Endothelial cell of umbilical vein (primary cell): ENCODE measurements at regions not wholly inside any gene's neighbourhood (a gene's known extent, or its start where the extent isn't known, plus 50 kb on each side); places are given as distances from the start of the nearest gene placed in this dataset.

Experiments
- BruUV-seq: library from RNA; stranded (reverse); fragments of 400-500 nt; replicated peaks from 2 replicates; lab custom pipeline; 2021; lab: Mats Ljungman, UMichigan
- CTCF ChIA-PET: fragments of 300-600, 350-600 bp; sonication (Branson Sonifier 250); formaldehyde crosslinking; loops from one replicate; lab custom pipeline; 2021; ENCODE audit warnings: antibody characterized with exemption, inconsistent platforms; lab: Charles Lee
- POLR2A ChIA-PET: fragments of 300-600, 350-600 bp; sonication (Branson Sonifier 250); formaldehyde crosslinking; loops from one replicate; lab custom pipeline; 2021; ENCODE audit warnings: antibody characterized with exemption, inconsistent platforms; lab: Charles Lee
- DNase-seq: peaks from one replicate; pipeline ENCODE4 v3.0.0-alpha.2; 2011; ENCODE audit warnings: low read depth, low spot score
- FAIRE-seq: peaks from 2 replicates; lab custom pipeline; 2011; peaks lifted over from hg19 to GRCh38; lab: Jason Lieb, UNC
- H2AFZ ChIP-seq: 2 replicates; pipeline ENCODE4 v1.6.0; 2012; ENCODE audit warnings: low read depth, low read length, control low read depth, inconsistent platforms
- H3K27ac ChIP-seq: 2 replicates; pipeline ENCODE4 v1.5.1; 2011; ENCODE audit warnings: low read depth, mild to moderate bottlenecking, control low read depth, low read length, moderate library complexity; ENCODE audit not compliant: insufficient read depth
- H3K27me3 ChIP-seq, 2 experiments: 2 replicates each; pipeline versions ENCODE4 v1.6.0 to v1.6.1; 2011; ENCODE audit warnings: low read length in 2 of 2, mixed read lengths in 1 of 2; ENCODE audit not compliant: control insufficient read depth in 2 of 2, insufficient read depth in 2 of 2
- H3K36me3 ChIP-seq, 2 experiments: 2 replicates in 1 of 2; 3 replicates in 1 of 2; pipeline ENCODE4 v1.5.1; 2011; ENCODE audit warnings: low read length in 2 of 2, mild to moderate bottlenecking in 1 of 2, moderate library complexity in 1 of 2; ENCODE audit not compliant: control insufficient read depth in 2 of 2, insufficient read depth in 2 of 2; ENCODE audit errors: extremely low read depth in 1 of 2
- H3K4me1 ChIP-seq: 3 replicates; pipeline ENCODE4 v1.5.1; 2011; ENCODE audit warnings: mild to moderate bottlenecking, low read length; ENCODE audit not compliant: control insufficient read depth, insufficient read depth; ENCODE audit errors: extremely low read depth
- H3K4me2 ChIP-seq: 2 replicates; pipeline ENCODE4 v1.6.1; 2011; ENCODE audit warnings: low read length, control low read depth, mixed read lengths; ENCODE audit not compliant: insufficient read depth
- H3K4me3 ChIP-seq, 3 experiments: fragments of 200-600 bp in 1 of 3; sonication (generic), shearing (Covaris generic) in 1 of 3; replicated peaks in 1 of 3; 2 replicates each; pipeline ENCODE4 v1.5.1; 2011 to 2016; ENCODE audit warnings: control low read depth in 3 of 3, low read length in 3 of 3, mild to moderate bottlenecking in 2 of 3, inconsistent platforms in 1 of 3, low read depth in 1 of 3, moderate library complexity in 1 of 3; ENCODE audit not compliant: insufficient read depth in 1 of 3
- H3K79me2 ChIP-seq: 2 replicates; pipeline ENCODE4 v1.6.0; 2012; ENCODE audit warnings: low read length, inconsistent platforms; ENCODE audit not compliant: control insufficient read depth, insufficient read depth
- H3K9ac ChIP-seq: replicated peaks from 2 replicates; pipeline ENCODE3; 2011; ENCODE audit warnings: low read length, control low read depth; ENCODE audit not compliant: insufficient read depth; ENCODE audit errors: extremely low read depth
- H3K9me1 ChIP-seq: replicated peaks from 3 replicates; pipeline ENCODE4 v1.6.0; 2011; ENCODE audit warnings: mild to moderate bottlenecking, low read length; ENCODE audit not compliant: control insufficient read depth, insufficient read depth; ENCODE audit errors: extremely low read depth
- H3K9me3 ChIP-seq: replicated peaks from 2 replicates; pipeline ENCODE4 v1.5.1; 2012; ENCODE audit warnings: low read length, inconsistent platforms; ENCODE audit not compliant: control insufficient read depth, insufficient read depth
- H4K20me1 ChIP-seq: replicated peaks from 2 replicates; pipeline ENCODE3; 2011; ENCODE audit warnings: mild to moderate bottlenecking, low read length; ENCODE audit not compliant: control insufficient read depth, insufficient read depth; ENCODE audit errors: extremely low read depth
- EZH2 ChIP-seq: IDR thresholded peaks from 2 replicates; pipeline ENCODE4 v1.6.1; 2012; ENCODE audit warnings: borderline replicate concordance, low read depth, mild to moderate bottlenecking, moderate library complexity, low read length, inconsistent platforms; ENCODE audit not compliant: severe bottlenecking
- FOS ChIP-seq: IDR thresholded peaks from 2 replicates; pipeline ENCODE4 v1.6.1; 2011; ENCODE audit warnings: mild to moderate bottlenecking, low read length, moderate library complexity, borderline replicate concordance; ENCODE audit not compliant: insufficient read depth
- GATA2 ChIP-seq: IDR thresholded peaks from 2 replicates; pipeline ENCODE4 v1.7.0; 2011; ENCODE audit warnings: low read depth, mild to moderate bottlenecking, moderate library complexity, mixed read lengths, low read length; ENCODE audit not compliant: insufficient read length, insufficient read depth
- JUN ChIP-seq: IDR thresholded peaks from 2 replicates; pipeline ENCODE4 v1.6.1; 2011; ENCODE audit warnings: borderline replicate concordance, low read depth; ENCODE audit not compliant: insufficient read length, insufficient read depth
- MYC ChIP-seq: IDR thresholded peaks from one replicate; pipeline ENCODE4 v1.6.1; 2011; ENCODE audit warnings: mild to moderate bottlenecking, low read depth, low read length
- POLR2A ChIP-seq: IDR thresholded peaks from 2 replicates; pipeline ENCODE4 v1.6.1; 2012; ENCODE audit warnings: low read depth, mild to moderate bottlenecking, control low read depth, low read length
- POLR2AphosphoS5 ChIP-seq: IDR thresholded peaks from 2 replicates; pipeline ENCODE4 v1.6.1; 2012; ENCODE audit warnings: low read depth, mild to moderate bottlenecking, control low read depth, low read length, moderate library complexity; ENCODE audit not compliant: insufficient read depth
- dilution Hi-C: fragments of 300-500 bp; cut with MboI; formaldehyde crosslinking; loops from one replicate; pipeline ENCODE4 v1.15.0; 2019; ENCODE audit warnings: low sequenced_read_pairs; ENCODE audit not compliant: extremely low pct_ligation_motif_present
- intact Hi-C: fragments of 100-400 bp; cut with micrococcal nuclease; formaldehyde crosslinking; loops from one replicate; pipeline ENCODE4 v1.10.0; 2022
- TF ChIP-seq, protein P1 (sequence below), 2 donors: IDR thresholded peaks; 1 replicate in 1 of 2; 2 replicates in 1 of 2; pipeline ENCODE4 v1.5.1; 2011; ENCODE audit warnings: low read length in 2 of 2, mild to moderate bottlenecking in 2 of 2, moderate library complexity in 2 of 2, control low read depth in 1 of 2, inconsistent platforms in 1 of 2, low read depth in 1 of 2; ENCODE audit not compliant: insufficient read depth in 1 of 2; ENCODE audit errors: extremely low read depth in 1 of 2
- TF ChIP-seq, protein P2 (sequence below): IDR thresholded peaks from 2 replicates; pipeline ENCODE4 v1.6.1; 2011; ENCODE audit not compliant: insufficient read depth, insufficient read length

DNA sequence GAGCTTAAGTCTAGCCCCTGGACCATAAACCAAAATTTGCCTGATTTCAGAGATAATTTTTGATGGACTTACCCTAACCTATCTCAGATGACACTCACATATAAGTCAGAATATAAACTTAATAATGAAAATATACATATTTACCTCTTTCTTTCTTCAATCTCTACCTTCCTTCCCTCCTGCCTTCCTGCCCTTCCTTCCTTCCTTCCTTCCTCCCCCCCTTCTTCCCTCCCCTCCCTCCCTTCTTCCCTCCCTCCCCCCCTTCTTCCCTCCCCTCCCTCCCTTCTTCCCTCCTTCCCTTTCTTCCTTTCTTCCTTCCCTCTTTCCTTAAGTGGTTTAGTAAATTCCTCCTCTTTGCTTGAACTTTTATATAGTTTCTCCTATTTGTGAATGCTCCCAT lies 88.7 kb downstream of the EDNRB start:
- H3K79me2 ChIP-seq, result no peaks in the 10 kb centered on the region
- no peak overlapping the region for H3K27ac ChIP-seq
- no peak overlapping the region for H3K4me2 ChIP-seq
- no TSS peak for BruUV-seq
- intact Hi-C loops (no loop called here), dilution Hi-C loops (no loop called here)
- no peaks in the 10 kb centered on the region for H4K20me1 ChIP-seq
- no peak overlapping the region for H3K4me3 ChIP-seq
- H3K9ac ChIP-seq, result no peak overlapping the region
- CTCF ChIA-PET, result interaction anchor here (1.2 to 1.8 kb wide), 2 partner anchors 26 to 291 kb away, joined by 4 to 8 read pairs; no protein-coding TSS in a partner anchor
- TF ChIP-seq EZH2, result no peak
- TF ChIP-seq JUN, result no peak
- TF ChIP-seq, protein P1, sequence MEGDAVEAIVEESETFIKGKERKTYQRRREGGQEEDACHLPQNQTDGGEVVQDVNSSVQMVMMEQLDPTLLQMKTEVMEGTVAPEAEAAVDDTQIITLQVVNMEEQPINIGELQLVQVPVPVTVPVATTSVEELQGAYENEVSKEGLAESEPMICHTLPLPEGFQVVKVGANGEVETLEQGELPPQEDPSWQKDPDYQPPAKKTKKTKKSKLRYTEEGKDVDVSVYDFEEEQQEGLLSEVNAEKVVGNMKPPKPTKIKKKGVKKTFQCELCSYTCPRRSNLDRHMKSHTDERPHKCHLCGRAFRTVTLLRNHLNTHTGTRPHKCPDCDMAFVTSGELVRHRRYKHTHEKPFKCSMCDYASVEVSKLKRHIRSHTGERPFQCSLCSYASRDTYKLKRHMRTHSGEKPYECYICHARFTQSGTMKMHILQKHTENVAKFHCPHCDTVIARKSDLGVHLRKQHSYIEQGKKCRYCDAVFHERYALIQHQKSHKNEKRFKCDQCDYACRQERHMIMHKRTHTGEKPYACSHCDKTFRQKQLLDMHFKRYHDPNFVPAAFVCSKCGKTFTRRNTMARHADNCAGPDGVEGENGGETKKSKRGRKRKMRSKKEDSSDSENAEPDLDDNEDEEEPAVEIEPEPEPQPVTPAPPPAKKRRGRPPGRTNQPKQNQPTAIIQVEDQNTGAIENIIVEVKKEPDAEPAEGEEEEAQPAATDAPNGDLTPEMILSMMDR (IDR thresholded peaks at IDR 0.05; ENCODE audit: extremely low read depth in 1 of 2, insufficient read depth in 1 of 2, low read depth in 1 of 2, low read length in 2 of 2), result no peak
- no peak for TF ChIP-seq GATA2
- TF ChIP-seq POLR2A, result no peak
- TF ChIP-seq FOS, result no peak
- TF ChIP-seq, protein P2, sequence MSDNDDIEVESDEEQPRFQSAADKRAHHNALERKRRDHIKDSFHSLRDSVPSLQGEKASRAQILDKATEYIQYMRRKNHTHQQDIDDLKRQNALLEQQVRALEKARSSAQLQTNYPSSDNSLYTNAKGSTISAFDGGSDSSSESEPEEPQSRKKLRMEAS, result no peak
- TF ChIP-seq POLR2AphosphoS5, result no peak
- TF ChIP-seq MYC, result no peak
- no peak for FAIRE-seq
- POLR2A ChIA-PET, result no interaction called here
- no peaks in the 10 kb centered on the region for H3K9me1 ChIP-seq
- no peak for DNase-seq
- no peak overlapping the region for H2AFZ ChIP-seq
- no peaks in the 10 kb centered on the region for H3K36me3 ChIP-seq
- H3K4me1 ChIP-seq, result no peaks in the 10 kb centered on the region
- no peaks in the 10 kb centered on the region for H3K27me3 ChIP-seq
- H3K9me3 ChIP-seq, result no peaks in the 10 kb centered on the region
